ENCODE measurements at regions not wholly inside any gene's neighbourhood (a gene's known extent, or its start where the extent isn't known, plus 50 kb on each side); places are given as distances from the start of the nearest gene placed in this dataset.
"Not testable (repeated sequence)": the region's sequence is repeated elsewhere in the genome, so short reads cannot be mapped to it uniquely, and the experiment has no call there.

DNA sequence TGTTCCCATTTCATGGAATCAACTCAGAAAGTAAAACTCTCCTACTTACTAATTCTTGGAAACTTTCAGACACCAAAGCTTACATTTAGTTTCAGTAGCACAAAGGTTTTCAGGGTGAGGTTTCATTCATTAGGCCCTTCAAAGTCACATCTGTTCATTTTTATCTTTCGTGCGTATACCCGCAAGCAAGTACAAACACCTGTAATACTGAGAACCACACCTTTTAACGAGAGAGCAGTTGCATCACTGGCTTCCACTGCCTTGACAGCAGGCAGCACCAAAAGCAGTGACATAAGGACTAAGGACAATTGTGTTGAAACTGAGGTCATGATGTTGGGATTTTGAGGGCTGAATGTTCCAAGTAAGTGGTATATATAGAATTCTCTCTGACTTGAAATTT lies 60.5 kb downstream of the GOLGA6L22 start:
- intact Hi-C loops (cut with DNase I); H3K9ac ChIP-seq (ENCODE audit: low read depth in 2 of 2, low read length in 2 of 2); H3K4me3 ChIP-seq; H3K4me1 ChIP-seq; H3K9me3 ChIP-seq; DNase-seq; H3K27me3 ChIP-seq; H3K27ac ChIP-seq; H3K36me3 ChIP-seq: not testable (repeated sequence)

DNA sequence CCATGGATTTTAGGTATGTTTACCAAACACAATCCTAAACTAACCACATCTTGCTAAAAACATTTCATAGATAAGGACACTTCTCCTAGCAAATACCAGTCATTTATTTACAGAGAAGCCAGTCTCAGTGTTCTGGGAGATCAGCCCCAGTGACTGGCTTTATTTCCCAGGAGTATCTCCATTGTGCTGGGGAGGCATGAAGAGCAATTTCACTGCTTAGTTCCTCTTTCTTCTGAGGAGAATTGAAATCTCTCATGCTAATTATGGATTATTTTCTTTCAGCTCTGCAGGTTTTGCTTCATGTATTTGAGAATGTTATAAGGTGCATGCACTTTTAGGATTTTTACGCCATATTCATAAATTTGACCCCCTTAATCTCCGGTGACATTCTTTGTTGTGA lies 67.8 kb downstream of the GOLGA6L22 start:
- H3K9me3 ChIP-seq; DNase-seq; H3K27me3 ChIP-seq; intact Hi-C loops (cut with DNase I); H3K4me3 ChIP-seq; H3K4me1 ChIP-seq; H3K36me3 ChIP-seq; H3K27ac ChIP-seq; H3K9ac ChIP-seq (ENCODE audit: low read depth in 2 of 2, low read length in 2 of 2): not testable (repeated sequence)

DNA sequence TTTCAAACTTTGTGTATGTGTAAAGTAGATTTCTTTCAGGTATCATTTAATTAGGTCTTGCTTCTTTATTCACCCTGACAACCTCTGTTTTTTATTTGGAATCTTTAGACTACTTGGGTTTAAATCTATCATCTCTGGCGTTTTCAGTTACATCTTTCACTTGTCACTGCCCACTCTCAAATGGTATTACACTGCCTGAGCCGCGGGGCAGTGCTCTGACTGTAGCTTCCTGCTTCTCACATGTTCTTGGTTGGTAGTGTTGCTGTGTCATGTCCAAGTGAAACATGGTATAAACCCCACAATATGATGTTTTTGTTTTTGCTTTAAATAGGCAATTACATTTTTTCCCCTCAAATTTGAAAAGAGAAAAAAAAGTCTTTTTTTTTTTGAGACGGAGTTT lies 68.3 kb downstream of the GOLGA6L22 start:
- intact Hi-C loops (cut with DNase I); H3K9ac ChIP-seq (ENCODE audit: low read depth in 2 of 2, low read length in 2 of 2); DNase-seq; H3K4me1 ChIP-seq; H3K27ac ChIP-seq; H3K36me3 ChIP-seq; H3K4me3 ChIP-seq; H3K27me3 ChIP-seq; H3K9me3 ChIP-seq: not testable (repeated sequence)

DNA sequence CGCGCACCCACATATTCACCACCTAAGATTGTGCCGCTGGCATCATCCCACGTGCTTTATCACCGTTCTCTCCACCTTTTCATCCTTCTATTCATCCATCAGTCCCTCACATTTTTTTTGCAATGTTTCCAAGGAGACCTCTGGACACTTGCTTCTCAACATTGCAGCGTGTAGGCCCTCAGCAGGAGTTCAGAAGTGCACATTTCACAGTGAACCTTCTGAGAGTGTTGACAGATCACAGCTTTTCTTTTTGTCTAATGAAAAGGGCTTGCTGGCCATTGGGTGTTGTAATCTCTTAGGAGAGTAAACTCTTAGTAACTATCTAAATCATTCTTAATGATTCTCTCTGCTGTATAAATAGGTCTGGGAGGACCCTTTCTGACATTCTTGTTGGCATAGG lies 70.5 kb downstream of the GOLGA6L22 start:
- intact Hi-C loops (cut with DNase I); H3K27ac ChIP-seq; H3K9me3 ChIP-seq; DNase-seq; H3K27me3 ChIP-seq; H3K36me3 ChIP-seq; H3K9ac ChIP-seq (ENCODE audit: low read depth in 2 of 2, low read length in 2 of 2); H3K4me1 ChIP-seq; H3K4me3 ChIP-seq: not testable (repeated sequence)

DNA sequence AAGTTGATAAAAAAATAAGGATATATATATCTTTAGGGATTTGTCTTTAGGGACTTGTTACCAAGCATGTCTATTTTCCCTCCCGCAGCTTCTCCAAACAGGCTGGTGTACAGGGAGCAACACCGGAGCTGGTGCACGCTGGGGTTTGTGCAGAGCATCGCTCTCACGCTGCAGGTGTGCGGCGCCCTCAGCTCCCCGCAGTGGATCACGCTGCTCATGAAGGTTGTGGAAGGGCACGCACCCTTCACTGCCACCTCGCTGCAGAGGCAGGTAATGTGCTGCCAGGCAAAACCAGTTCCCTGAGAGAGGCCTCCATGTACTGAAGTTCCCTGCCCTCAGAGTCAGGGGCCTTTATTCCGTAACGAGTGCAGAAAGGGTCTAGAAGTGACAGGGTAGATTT lies 101.0 kb downstream of the GOLGA6L22 start:
- H3K4me1 ChIP-seq; H3K36me3 ChIP-seq; H3K27me3 ChIP-seq; H3K27ac ChIP-seq; H3K4me3 ChIP-seq; DNase-seq; H3K9me3 ChIP-seq; H3K9ac ChIP-seq (ENCODE audit: low read depth in 2 of 2, low read length in 2 of 2); intact Hi-C loops (cut with DNase I): not testable (repeated sequence)

DNA sequence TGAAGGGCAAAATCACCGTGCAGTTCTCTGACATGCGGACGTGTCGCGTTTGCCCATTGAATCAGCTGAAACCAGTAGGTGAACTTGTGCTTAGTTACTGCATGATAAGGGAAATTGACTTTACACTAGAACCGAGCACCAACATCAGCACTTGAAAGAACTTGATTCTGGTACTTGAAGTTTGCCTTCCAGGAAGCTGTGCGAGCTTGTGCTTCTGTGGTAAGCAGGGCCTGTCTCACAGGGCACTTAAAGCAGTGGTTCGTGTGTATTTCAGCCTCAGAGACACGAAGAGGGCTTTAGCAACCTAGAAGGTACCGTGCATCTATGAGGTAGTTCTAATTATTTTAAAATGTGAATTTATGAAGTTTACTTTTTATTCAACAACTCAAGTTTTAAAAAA lies 103.0 kb downstream of the GOLGA6L22 start:
- DNase-seq; H3K9ac ChIP-seq (ENCODE audit: low read depth in 2 of 2, low read length in 2 of 2); H3K4me3 ChIP-seq; H3K36me3 ChIP-seq; H3K4me1 ChIP-seq; H3K9me3 ChIP-seq; H3K27ac ChIP-seq; H3K27me3 ChIP-seq; intact Hi-C loops (cut with DNase I): not testable (repeated sequence)

DNA sequence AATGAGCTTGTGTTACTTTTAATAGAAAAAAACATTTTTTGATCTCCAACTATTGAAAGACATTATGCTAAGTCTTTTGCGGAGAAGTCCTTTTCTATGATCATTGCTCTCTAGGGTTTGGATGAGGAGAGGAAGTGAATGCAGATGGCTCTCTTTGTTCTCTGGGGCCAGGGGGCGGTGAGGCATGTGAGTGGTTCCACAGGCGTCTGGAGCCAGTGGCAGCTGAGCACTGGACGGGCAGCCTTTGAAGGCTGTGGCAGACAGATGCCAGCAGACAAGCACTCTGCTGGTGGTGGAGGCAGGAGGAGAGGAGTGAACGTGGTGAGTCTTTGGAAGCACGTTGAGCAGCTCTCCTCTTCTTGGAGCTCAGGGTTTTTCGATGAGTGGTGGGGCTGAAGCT lies 107.8 kb downstream of the GOLGA6L22 start:
- H3K27me3 ChIP-seq; H3K9me3 ChIP-seq; DNase-seq; H3K4me3 ChIP-seq; H3K36me3 ChIP-seq; H3K4me1 ChIP-seq; intact Hi-C loops (cut with DNase I); H3K27ac ChIP-seq; H3K9ac ChIP-seq (ENCODE audit: low read depth in 2 of 2, low read length in 2 of 2): not testable (repeated sequence)

DNA sequence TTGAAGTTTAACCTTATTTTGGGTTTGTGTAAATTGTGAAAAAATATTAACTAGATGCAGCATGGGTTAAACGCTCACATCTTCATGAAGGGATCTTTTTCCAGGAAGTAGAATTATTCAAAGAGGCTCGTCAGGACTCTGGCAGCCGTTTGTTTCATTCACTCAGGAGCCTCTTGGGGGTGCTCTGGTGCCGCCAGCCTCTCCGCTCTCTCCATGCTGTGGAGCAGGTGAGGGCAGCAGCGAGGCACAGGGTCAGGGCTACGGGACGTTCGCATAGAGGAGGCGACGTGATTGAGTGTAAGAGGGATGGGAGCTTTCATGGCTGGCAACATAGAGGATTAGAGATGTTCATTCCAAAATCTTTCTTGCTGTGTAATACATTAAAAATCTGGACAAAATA lies 110.8 kb downstream of the GOLGA6L22 start:
- H3K27me3 ChIP-seq; H3K9me3 ChIP-seq; H3K9ac ChIP-seq (ENCODE audit: low read depth in 2 of 2, low read length in 2 of 2); DNase-seq; H3K4me3 ChIP-seq; H3K27ac ChIP-seq; H3K4me1 ChIP-seq; H3K36me3 ChIP-seq; intact Hi-C loops (cut with DNase I): not testable (repeated sequence)

DNA sequence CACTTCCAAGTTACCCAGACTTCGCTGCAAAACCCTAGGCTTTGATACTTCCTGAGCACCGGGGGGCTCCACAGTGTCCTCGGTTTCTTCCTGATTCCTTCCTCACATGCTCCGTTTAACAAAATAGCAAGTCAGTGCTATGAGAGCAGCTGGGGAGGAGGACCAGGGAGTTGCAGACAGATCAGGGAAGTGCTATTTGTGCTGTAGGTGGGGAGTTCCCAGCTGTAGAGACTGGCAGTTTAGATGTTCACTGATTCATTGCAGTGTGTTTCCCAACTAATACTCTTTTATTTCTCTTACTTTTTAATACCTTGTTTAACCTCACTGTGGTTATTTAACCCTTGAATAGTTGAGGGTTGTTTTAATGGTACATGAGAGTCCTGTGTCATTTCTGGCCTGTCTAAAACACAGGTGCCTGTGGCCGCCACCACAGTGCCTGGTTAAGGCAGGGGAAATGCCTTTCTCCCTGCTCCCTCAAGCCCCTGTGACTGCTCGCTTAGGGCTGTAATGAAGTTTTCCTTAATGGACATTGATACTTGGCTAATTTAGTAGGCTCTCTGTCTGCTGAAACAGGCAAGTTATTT lies 113.5 kb downstream of the GOLGA6L22 start:
- H3K4me1 ChIP-seq; H3K9ac ChIP-seq (ENCODE audit: low read depth in 2 of 2, low read length in 2 of 2); DNase-seq; H3K27me3 ChIP-seq; intact Hi-C loops (cut with DNase I); H3K9me3 ChIP-seq; H3K4me3 ChIP-seq; H3K36me3 ChIP-seq; H3K27ac ChIP-seq: not testable (repeated sequence)

DNA sequence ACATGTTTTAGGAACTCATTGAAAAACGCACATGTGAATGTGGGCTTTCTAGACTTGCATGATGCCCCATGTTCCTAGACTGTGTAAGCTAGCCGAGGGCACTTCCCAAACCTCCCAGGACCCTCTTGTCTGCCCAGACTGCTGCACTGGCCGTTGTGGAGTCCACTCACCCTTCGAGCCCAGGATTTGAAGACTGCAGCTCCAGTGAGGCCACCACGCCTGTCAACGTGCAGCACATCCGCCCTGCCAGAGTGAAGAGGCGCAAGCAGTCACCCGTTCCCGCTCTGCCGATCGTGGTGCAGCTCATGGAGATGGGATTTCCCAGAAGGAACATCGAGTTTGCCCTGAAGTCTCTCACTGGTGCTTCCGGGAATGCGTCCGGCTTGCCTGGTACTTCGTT lies 114.1 kb downstream of the GOLGA6L22 start:
- H3K27me3 ChIP-seq; H3K4me3 ChIP-seq; H3K36me3 ChIP-seq; H3K4me1 ChIP-seq; H3K9ac ChIP-seq (ENCODE audit: low read depth in 2 of 2, low read length in 2 of 2); DNase-seq; intact Hi-C loops (cut with DNase I); H3K9me3 ChIP-seq; H3K27ac ChIP-seq: not testable (repeated sequence)

DNA sequence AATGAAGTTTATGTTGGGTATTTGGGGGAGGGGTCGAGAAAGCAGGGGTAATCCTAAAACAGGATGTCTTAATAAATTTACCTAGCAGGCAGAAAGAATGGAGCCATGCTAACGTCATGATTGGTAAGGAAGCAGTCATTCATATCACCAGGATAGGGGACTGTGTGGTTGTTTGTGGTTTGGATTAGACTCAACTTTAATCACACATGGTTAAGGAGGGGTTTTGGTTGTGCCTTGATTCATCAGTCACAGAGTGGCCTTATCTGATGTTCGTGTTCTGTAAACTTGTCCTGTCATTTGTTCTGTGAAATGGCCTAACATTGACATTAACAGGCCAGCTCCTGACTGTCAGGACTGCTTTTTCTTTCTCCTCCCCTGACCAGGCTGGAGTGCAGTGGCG lies 119.1 kb downstream of the GOLGA6L22 start:
- H3K36me3 ChIP-seq; intact Hi-C loops (cut with DNase I); H3K9me3 ChIP-seq; DNase-seq; H3K9ac ChIP-seq (ENCODE audit: low read depth in 2 of 2, low read length in 2 of 2); H3K4me1 ChIP-seq; H3K4me3 ChIP-seq; H3K27ac ChIP-seq; H3K27me3 ChIP-seq: not testable (repeated sequence)

DNA sequence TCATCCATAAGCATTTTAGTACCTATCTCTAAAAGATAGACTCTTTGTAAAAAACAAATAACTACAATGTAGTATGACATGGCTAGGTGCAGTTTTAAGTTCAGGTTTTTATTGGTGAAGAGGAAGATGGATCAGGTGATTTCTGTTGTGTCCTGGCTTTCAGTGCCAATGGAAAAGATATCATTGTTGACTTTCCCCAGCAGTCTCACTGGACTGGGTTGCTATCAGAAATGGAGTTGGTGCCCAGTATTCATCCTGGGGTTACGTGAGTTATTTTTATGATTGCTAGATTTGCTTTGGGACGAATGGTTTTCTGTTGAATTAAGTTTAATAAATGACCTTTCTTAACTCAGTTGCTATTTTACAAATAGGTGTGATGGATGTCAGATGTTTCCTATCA lies 120.5 kb downstream of the GOLGA6L22 start:
- DNase-seq; H3K9me3 ChIP-seq; intact Hi-C loops (cut with DNase I); H3K27me3 ChIP-seq; H3K27ac ChIP-seq; H3K4me1 ChIP-seq; H3K36me3 ChIP-seq; H3K9ac ChIP-seq (ENCODE audit: low read depth in 2 of 2, low read length in 2 of 2); H3K4me3 ChIP-seq: not testable (repeated sequence)

DNA sequence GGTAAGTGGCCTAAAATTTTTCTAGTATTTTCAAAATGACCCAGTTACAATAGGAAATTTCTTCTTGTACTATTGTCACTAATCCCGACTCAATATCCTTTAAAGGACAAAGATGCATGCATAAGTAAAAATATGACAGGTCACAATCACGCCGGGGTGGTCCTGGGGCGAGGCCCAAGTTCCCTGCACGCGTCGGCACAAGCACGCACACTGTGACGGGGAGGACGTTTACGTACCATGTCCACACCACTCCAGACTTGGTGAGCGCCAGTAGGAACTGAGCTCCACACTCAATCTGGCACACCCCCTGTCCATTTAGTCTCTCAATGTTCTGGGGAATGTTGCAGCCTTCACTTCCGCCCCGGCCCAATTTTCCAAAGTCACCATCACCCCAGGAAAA lies 128.7 kb downstream of the GOLGA6L22 start:
- DNase-seq; H3K9ac ChIP-seq (ENCODE audit: low read depth in 2 of 2, low read length in 2 of 2); intact Hi-C loops (cut with DNase I); H3K27me3 ChIP-seq; H3K9me3 ChIP-seq; H3K4me1 ChIP-seq; H3K27ac ChIP-seq; H3K36me3 ChIP-seq; H3K4me3 ChIP-seq: not testable (repeated sequence)

DNA sequence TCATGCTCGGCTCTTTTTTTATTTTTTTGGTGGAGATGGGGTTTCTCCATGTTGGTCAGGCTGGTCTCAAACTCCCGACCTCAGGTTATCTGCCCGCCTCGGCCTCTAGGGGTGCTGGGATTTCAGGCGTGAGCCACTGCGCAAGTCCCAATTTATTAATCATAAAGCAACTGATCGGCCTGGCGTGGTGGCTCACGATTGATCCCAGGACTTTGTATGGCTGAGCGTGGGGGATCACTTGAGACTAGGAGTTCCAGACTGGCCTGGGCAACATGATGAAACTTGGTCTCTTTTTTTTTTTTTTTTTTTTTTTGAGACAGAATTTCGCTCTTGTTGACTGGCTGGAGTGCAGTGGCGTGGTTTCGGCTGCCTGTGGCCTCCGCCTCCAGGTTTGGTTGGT lies 139.8 kb downstream of the GOLGA6L22 start:
- H3K9me3 ChIP-seq; H3K4me3 ChIP-seq; H3K27ac ChIP-seq; DNase-seq; intact Hi-C loops (cut with DNase I); H3K36me3 ChIP-seq; H3K4me1 ChIP-seq; H3K9ac ChIP-seq (ENCODE audit: low read depth in 2 of 2, low read length in 2 of 2); H3K27me3 ChIP-seq: not testable (repeated sequence)

Measured in colonic mucosa (tissue), 4 donors.